IMR-90 (cell line): ENCODE measurements at regions not wholly inside any gene's neighbourhood (a gene's known extent, or its start where the extent isn't known, plus 50 kb on each side); places are given as distances from the start of the nearest gene placed in this dataset.

Experiments used
- ATAC-seq: fragments of 200-7000 bp; cut with Tn5 transposase; 2 replicates; pipeline ENCODE4 v1.9.1; 2020; ENCODE audit warnings: low read depth, mild to moderate bottlenecking, moderate library complexity
- BruUV-seq: library from RNA; stranded (reverse); fragments of 400-500 nt; replicated peaks from 2 replicates; lab custom pipeline; 2021; lab: Mats Ljungman, UMichigan
- CTCF ChIA-PET: fragments of 300-600 bp; formaldehyde crosslinking; extraction: SDS; loops from one replicate; lab custom pipeline; 2021; ENCODE audit warnings: antibody characterized with exemption; lab: Yijun Ruan, JAX
- POLR2A ChIA-PET: fragments of 300-600 bp; sonication (Branson Sonifier 250); formaldehyde crosslinking; loops from one replicate; lab custom pipeline; 2022; ENCODE audit warnings: antibody characterized with exemption; ENCODE audit not compliant: unreplicated experiment; lab: Charles Lee
- DNase-seq: peaks from one replicate; pipeline ENCODE4 v3.0.0; 2013
- H2AFZ ChIP-seq: replicated peaks from 2 replicates; pipeline ENCODE3; 2013; ENCODE audit warnings: low read length, mild to moderate bottlenecking; ENCODE audit not compliant: poor library complexity
- H2AK5ac ChIP-seq: 2 replicates; pipeline ENCODE4 v1.6.1; 2013; ENCODE audit warnings: low read depth, low read length, inconsistent platforms
- H2AK9ac ChIP-seq: replicated peaks from 2 replicates; pipeline ENCODE3; 2013; ENCODE audit warnings: mild to moderate bottlenecking, low read depth, low read length, moderate library complexity; ENCODE audit not compliant: poor library complexity
- H2BK120ac ChIP-seq: 2 replicates; pipeline ENCODE4 v1.6.1; 2013; ENCODE audit warnings: low read depth, low read length, inconsistent platforms
- H2BK15ac ChIP-seq: 3 replicates; pipeline ENCODE4 v1.6.1; 2013; ENCODE audit warnings: low read depth, low read length, inconsistent platforms
- H2BK20ac ChIP-seq: 2 replicates; pipeline ENCODE4 v1.6.1; 2013; ENCODE audit warnings: low read depth, mild to moderate bottlenecking, inconsistent platforms, low read length, moderate library complexity
- H2BK5ac ChIP-seq: 2 replicates; pipeline ENCODE4 v1.6.1; 2013; ENCODE audit warnings: mild to moderate bottlenecking, low read depth, low read length, inconsistent platforms; ENCODE audit not compliant: poor library complexity, severe bottlenecking
- H3K14ac ChIP-seq: replicated peaks from 2 replicates; pipeline ENCODE4 v1.6.1; 2013; ENCODE audit warnings: low read depth, low read length, inconsistent platforms
- H3K18ac ChIP-seq: 2 replicates; pipeline ENCODE4 v1.6.1; 2013; ENCODE audit warnings: low read depth, low read length, control low read depth
- H3K23ac ChIP-seq: 2 replicates; pipeline ENCODE4 v1.6.1; 2013; ENCODE audit warnings: low read depth, low read length, inconsistent platforms
- H3K27ac ChIP-seq: 2 replicates; pipeline ENCODE4 v1.5.1; 2013; ENCODE audit warnings: mild to moderate bottlenecking, control low read depth, low read length; ENCODE audit not compliant: insufficient read depth
- H3K27me3 ChIP-seq: 2 replicates; pipeline ENCODE4 v1.6.1; 2013; ENCODE audit warnings: low read length; ENCODE audit not compliant: control insufficient read depth, insufficient read depth
- H3K36me3 ChIP-seq: 2 replicates; pipeline ENCODE4 v1.6.1; 2013; ENCODE audit warnings: low read length, mixed read lengths; ENCODE audit not compliant: control insufficient read depth, insufficient read depth
- H3K4ac ChIP-seq: 2 replicates; pipeline ENCODE4 v1.6.1; 2013; ENCODE audit warnings: low read depth, low read length, inconsistent platforms
- H3K4me1 ChIP-seq: 2 replicates; pipeline ENCODE4 v1.6.1; 2013; ENCODE audit warnings: low read length, mixed read lengths; ENCODE audit not compliant: control insufficient read depth, insufficient read depth
- H3K4me2 ChIP-seq: 2 replicates; pipeline ENCODE4 v1.6.1; 2013; ENCODE audit warnings: low read depth, mild to moderate bottlenecking, control low read depth, low read length, moderate library complexity
- H3K4me3 ChIP-seq: 2 replicates; pipeline ENCODE4 v1.5.1; 2013; ENCODE audit warnings: low read depth, mild to moderate bottlenecking, control low read depth, low read length, moderate library complexity; ENCODE audit not compliant: insufficient read depth
- H3K56ac ChIP-seq: 2 replicates; pipeline ENCODE4 v1.6.1; 2013; ENCODE audit warnings: low read length, inconsistent platforms; ENCODE audit not compliant: insufficient read depth; ENCODE audit errors: extremely low read depth
- H3K79me1 ChIP-seq, 2 experiments: 2 replicates each; pipeline ENCODE4 v1.6.1; 2013; ENCODE audit warnings: low read length in 2 of 2, inconsistent platforms in 1 of 2, low read depth in 1 of 2
- H3K9ac ChIP-seq: 2 replicates; pipeline ENCODE4 v1.6.1; 2013; ENCODE audit warnings: low read depth, low read length, control low read depth
- H3K9me1 ChIP-seq: 2 replicates; pipeline ENCODE4 v1.6.1; 2013; ENCODE audit warnings: low read length, inconsistent platforms; ENCODE audit not compliant: insufficient read depth
- H3K9me3 ChIP-seq: 2 replicates; pipeline ENCODE4 v1.6.1; 2013; ENCODE audit warnings: low read length; ENCODE audit not compliant: control insufficient read depth, insufficient read depth
- H4K20me1 ChIP-seq: 2 replicates; pipeline ENCODE4 v1.6.1; 2013; ENCODE audit warnings: low read length, inconsistent platforms; ENCODE audit not compliant: insufficient read depth
- H4K5ac ChIP-seq: 2 replicates; pipeline ENCODE4 v1.6.1; 2013; ENCODE audit warnings: mild to moderate bottlenecking, low read depth, low read length, control low read depth
- H4K8ac ChIP-seq, 2 experiments: 2 replicates each; pipeline ENCODE4 v1.6.1; 2013; ENCODE audit warnings: low read depth in 2 of 2, low read length in 2 of 2, control low read depth in 1 of 2, inconsistent platforms in 1 of 2
- H4K91ac ChIP-seq: 2 replicates; pipeline ENCODE4 v1.6.1; 2013; ENCODE audit warnings: low read depth, low read length, inconsistent platforms; ENCODE audit not compliant: insufficient read depth
- CTCF ChIP-seq: conservative IDR thresholded peaks from 2 replicates; pipeline ENCODE4 v1.5.1; 2012; ENCODE audit warnings: mild to moderate bottlenecking, low read depth, low read length, improper control_type of control experiment
- NFE2L2 ChIP-seq: fragments of 150-350 bp; IDR thresholded peaks from 2 replicates; pipeline ENCODE4 v1.6.1; 2016; ENCODE audit warnings: low read depth, mild to moderate bottlenecking, low read length
- SMC3 ChIP-seq: fragments of 150-350 bp; IDR thresholded peaks from 2 replicates; pipeline ENCODE4 v1.6.1; 2016; ENCODE audit warnings: low read depth, mild to moderate bottlenecking, antibody characterized with exemption, low read length, moderate library complexity
- WGBS, 2 experiments: methylation state at CpG; one replicate each; pipeline versions ENCODE4 v1.1.5 to v1.1.7; 2013; ENCODE audit warnings: missing lambda C conversion rate in 2 of 2; ENCODE audit not compliant: insufficient read length in 1 of 2; ENCODE audit errors: extremely low coverage in 2 of 2; 5-methylcytosine and 5-hydroxymethylcytosine counted together
- dilution Hi-C: fragments of 300-500 bp; cut with HindIII; formaldehyde crosslinking; loops from one replicate; pipeline ENCODE4 v1.14.3; 2018; ENCODE audit warnings: low sequenced_read_pairs; ENCODE audit not compliant: unreplicated experiment
- in situ Hi-C: fragments of 300-500 bp; cut with MboI; formaldehyde crosslinking; loops from 3 replicates; pipeline ENCODE4 v1.14.3; 2019; ENCODE audit warnings: low sequenced_read_pairs, inconsistent platforms, mixed read lengths
- intact Hi-C: fragments of 100-400 bp; cut with micrococcal nuclease; formaldehyde crosslinking; loops from 2 replicates; pipeline ENCODE4 v1.10.0; 2022

GRCh38 chr3:176583956-176584355, 613.3 kb downstream of the TBL1XR1 start:
- in situ Hi-C loops = no loop called here
- H4K8ac ChIP-seq = no peak overlapping the region
- H2BK20ac ChIP-seq = no peak overlapping the region
- no peak overlapping the region for H3K4ac ChIP-seq
- no peak overlapping the region for H2BK15ac ChIP-seq
- no peak for TF ChIP-seq CTCF
- no peak for TF ChIP-seq NFE2L2
- no peak for TF ChIP-seq SMC3
- no peaks in the 10 kb centered on the region for H3K9me3 ChIP-seq
- no peak overlapping the region for H3K9ac ChIP-seq
- no TSS peak for BruUV-seq
- H3K56ac ChIP-seq = no peak overlapping the region
- no peaks in the 10 kb centered on the region for H3K79me1 ChIP-seq
- no peak overlapping the region for H2AFZ ChIP-seq
- H3K18ac ChIP-seq = no peak overlapping the region
- H3K23ac ChIP-seq = no peak overlapping the region
- H3K14ac ChIP-seq = no peak overlapping the region
- H4K5ac ChIP-seq = no peak overlapping the region
- ChIA-PET POLR2A (no interaction called here), CTCF (no interaction called here)
- dilution Hi-C loops = no loop called here
- no CpG with 5 or more reads among the region's 1 CpG for WGBS, 2 experiments
- H4K91ac ChIP-seq = no peak overlapping the region
- no peak overlapping the region for H2BK120ac ChIP-seq
- H3K27ac ChIP-seq = no peak overlapping the region
- no peak overlapping the region for H2AK9ac ChIP-seq
- H2AK5ac ChIP-seq = no peak overlapping the region
- no peaks in the 10 kb centered on the region for H3K36me3 ChIP-seq
- H3K27me3 ChIP-seq = no peaks in the 10 kb centered on the region
- H3K4me3 ChIP-seq = no peak overlapping the region
- no peaks in the 10 kb centered on the region for H3K4me1 ChIP-seq
- no peak overlapping the region for H3K4me2 ChIP-seq
- intact Hi-C loops = no loop called here
- ATAC-seq = no peak
- no peak overlapping the region for H2BK5ac ChIP-seq
- no peaks in the 10 kb centered on the region for H4K20me1 ChIP-seq
- DNase-seq = no peak
- H3K9me1 ChIP-seq = no peaks in the 10 kb centered on the region
